NB4 (cell line): ENCODE measurements at regions not wholly inside any gene's neighbourhood (a gene's known extent, or its start where the extent isn't known, plus 50 kb on each side); places are given as distances from the start of the nearest gene placed in this dataset.

Source experiments
- DNase-seq: peaks from one replicate; pipeline ENCODE4 v3.0.0; 2010; ENCODE audit warnings: low read depth
- H3K4me3 ChIP-seq: one replicate; pipeline ENCODE4 v1.5.1; 2011; ENCODE audit warnings: mild to moderate bottlenecking, low read depth, low read length, moderate library complexity
- CTCF ChIP-seq: IDR thresholded peaks from one replicate; pipeline ENCODE4 v1.5.1; 2012; ENCODE audit warnings: low read depth, low read length
- MAX ChIP-seq: IDR thresholded peaks from 2 replicates; pipeline ENCODE4 v1.6.1; 2011; ENCODE audit warnings: low read depth, low read length
- MYC ChIP-seq: IDR thresholded peaks from 2 replicates; pipeline ENCODE4 v1.6.1; 2011; ENCODE audit warnings: low read depth, low read length
- POLR2A ChIP-seq: IDR thresholded peaks from 2 replicates; pipeline ENCODE4 v1.6.1; 2011; ENCODE audit warnings: mild to moderate bottlenecking; ENCODE audit not compliant: insufficient read length; ENCODE audit errors: extremely low read depth

- DNase-seq: no peak
- TF ChIP-seq CTCF (no peak), MYC (no peak), MAX (no peak), POLR2A (no peak)
These were observed 99.3 kb upstream of the PLCL2 start for GRCh38 chr3:16785465-16785864.

DNA sequence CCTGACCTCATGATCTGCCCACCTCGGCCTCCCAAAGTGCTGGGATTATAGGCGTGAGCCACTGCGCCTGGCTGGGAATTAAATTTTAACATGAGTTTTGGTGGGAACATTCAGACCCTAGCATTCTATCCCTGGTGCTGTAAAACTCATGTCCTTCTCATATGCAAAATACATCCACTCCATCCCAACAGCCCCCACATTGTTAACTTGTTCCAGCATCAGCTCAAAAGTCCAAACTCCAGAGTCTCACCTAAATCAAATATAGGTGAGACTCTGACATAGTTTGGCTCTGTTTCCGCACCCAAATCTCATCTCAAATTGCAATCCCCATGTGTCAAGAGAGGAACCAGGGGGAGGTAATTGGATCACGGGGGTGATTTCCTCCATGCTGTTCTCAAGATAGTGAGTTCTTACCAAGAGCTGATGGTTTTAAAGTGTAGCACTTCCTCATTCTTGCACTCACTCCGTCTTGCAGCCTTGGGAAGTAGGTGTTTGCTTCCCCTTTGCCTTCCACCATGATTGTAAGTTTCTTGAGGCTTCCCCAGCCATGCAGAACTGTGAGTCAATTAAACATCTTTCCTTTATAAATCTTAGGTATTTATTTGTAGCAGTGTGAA lies 96.2 kb upstream of the PLCL2 start:
- no peak overlapping the region for H3K4me3 ChIP-seq
- TF ChIP-seq MYC: no peak
- TF ChIP-seq CTCF: no peak
- peak; percentile 65 for DNase-seq

More at GRCh38 chr3:16785465-16785864, 99.3 kb upstream of the PLCL2 start:
- no peak overlapping the region for H3K4me3 ChIP-seq

DNA sequence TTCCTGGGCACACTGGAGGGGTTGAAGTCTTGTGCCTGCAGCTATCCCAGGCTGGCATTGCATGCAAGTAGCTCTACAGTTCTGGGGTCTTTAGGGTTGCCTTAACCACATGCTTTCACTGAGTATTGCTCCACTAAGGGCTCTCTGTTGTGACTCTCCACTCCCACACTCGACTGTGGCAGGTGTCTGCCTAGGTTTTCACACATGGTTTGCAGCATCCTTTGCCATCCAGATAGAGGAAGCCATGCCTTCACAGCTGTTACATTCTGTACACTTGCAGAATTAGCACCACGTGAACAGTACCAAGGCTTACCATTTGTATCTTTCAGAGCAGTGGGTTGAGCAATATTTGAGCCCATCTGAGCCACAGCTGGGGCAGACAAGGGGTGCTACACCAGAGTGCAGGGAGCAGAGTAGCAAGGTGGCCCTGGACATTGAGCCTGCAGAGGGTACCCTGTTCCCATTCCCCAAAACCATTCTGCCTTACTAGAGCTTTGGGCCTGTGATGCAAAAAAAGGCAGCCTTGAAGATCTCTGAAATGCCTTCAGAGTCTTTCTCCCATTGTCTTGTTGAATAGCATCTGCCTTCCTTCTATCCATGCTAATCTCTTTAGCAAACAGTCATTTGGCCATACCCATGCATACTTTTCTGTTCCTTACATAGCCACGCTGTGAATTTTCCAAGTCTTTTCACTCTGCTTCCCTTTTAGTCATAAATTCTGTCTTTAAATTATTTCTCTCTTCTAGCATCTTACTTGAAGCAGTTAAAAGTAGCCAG lies 95.2 kb upstream of the PLCL2 start:
- DNase-seq: peak; percentile 23

DNA sequence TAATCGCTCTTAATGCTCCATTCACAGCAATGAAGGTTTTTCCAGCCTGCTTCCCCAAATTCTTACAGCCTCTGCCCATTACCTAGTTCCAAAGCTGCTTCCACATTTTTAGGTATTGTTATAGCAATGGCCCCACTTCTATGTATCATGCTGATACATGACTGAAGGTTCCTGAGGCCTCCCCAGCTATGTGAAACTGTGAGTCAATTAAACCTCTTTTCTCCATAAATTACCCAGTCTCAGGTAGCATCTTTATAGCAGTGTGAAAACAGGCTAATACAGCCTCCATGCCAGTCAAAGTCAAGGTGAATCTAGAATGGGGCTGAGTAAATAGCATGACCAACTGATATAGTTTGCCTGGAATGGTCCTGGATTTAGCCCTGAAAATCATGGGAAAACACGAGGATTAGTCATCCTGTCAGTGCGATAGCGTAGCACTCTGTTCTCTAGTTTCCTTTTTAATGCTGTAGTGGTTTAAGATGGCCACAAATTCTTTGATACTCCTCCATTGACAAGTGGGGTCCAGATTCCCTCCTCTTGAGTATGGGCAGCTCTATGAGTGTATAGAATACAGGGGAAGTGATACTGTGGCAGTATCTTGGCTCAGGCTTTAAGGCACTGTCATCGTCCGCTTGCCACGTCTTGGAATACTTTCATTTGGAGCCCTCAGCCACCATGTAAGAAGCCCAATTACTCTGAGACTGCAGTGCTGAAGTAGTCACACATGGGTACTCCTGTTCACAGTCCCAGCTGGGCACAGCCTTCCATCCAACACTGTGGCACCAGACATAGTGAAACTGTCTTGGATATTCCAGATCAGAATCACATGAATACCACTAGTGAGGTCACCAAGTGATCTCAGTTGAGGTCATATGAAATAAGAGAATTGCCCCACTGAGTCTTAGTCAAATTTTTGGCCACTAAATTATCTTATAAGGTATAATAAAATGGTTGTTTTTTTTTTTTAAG lies 94.0 kb upstream of the PLCL2 start:
- H3K4me3 ChIP-seq: no peak overlapping the region
- TF ChIP-seq MAX (no peak), CTCF (no peak), MYC (no peak), POLR2A (no peak)
- DNase-seq: no peak

More for the DNA sequence above, 95.2 kb upstream of the PLCL2 start:
- no peak for TF ChIP-seq CTCF
- no peak for TF ChIP-seq MAX
- TF ChIP-seq MYC: no peak
- no peak for TF ChIP-seq POLR2A
- no peak overlapping the region for H3K4me3 ChIP-seq

GRCh38 chr3:16793321-16793720 lies 91.4 kb upstream of the PLCL2 start:
- no peak for DNase-seq
- TF ChIP-seq MAX (no peak), POLR2A (no peak), MYC (no peak), CTCF (no peak)
- H3K4me3 ChIP-seq: no peak overlapping the region
